ENCODE measurements at regions not wholly inside any gene's neighbourhood (a gene's known extent, or its start where the extent isn't known, plus 50 kb on each side); places are given as distances from the start of the nearest gene placed in this dataset.

DNA sequence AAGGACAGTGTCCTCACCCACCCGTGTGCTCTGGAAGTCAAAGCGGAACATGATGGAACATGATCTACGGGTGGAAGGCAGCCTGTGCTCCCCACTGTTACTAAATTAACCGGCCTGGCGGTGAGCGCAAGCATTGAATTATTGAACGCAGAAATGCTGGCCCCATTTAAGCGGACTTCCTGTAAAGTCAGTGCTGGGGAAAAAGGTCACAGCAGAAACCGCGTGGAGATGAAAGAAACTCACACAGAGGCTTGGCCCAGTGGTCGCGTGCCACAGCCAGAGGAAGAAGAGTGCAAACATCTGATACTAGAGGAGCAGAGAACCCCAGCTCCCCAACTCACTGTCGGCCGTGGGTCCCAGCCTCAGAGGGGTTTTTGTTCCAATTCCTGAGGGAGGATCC, 321.2 kb downstream of the ADGRD1 start:
- Histone ChIP-seq H2AK5ac (ENCODE audit: low read depth, low read length) (no peak overlapping the region), H3K23ac (ENCODE audit: insufficient read length) (no peak overlapping the region), H3K27ac (ENCODE audit: low read depth, low read length) (no peak overlapping the region), H3K27me3 (replicated peaks in 1 of 4; ENCODE audit: control insufficient read depth in 3 of 4, extremely low read depth in 1 of 4, insufficient read depth in 3 of 4, low read length in 3 of 4) (no peaks in the 10 kb centered on the region), H3K56ac (replicated peaks; ENCODE audit: insufficient read length, low read depth, low read length) (no peak overlapping the region), H3K79me1 (ENCODE audit: low read depth, low read length) (no peaks in the 10 kb centered on the region), H3K18ac (ENCODE audit: extremely low read depth, low read length) (no peak overlapping the region; the same call in 1 of the 2 replicates), H4K8ac (ENCODE audit: extremely low read depth, insufficient read depth, low read length) (no peak overlapping the region), H3K23me2 (ENCODE audit: low read depth, low read length) (peaks cover 5% of the 10 kb centered on the region; the same call in 1 of the 2 replicates), H3K4me2 (ENCODE audit: insufficient read depth in 1 of 2, low read depth in 2 of 2, low read length in 2 of 2) (no peak overlapping the region), H2BK20ac (ENCODE audit: low read length) (no peak overlapping the region), H2BK15ac (ENCODE audit: low read length) (no peak overlapping the region), H3K4ac (replicated peaks; ENCODE audit: insufficient read length, low read depth, low read length) (no peak overlapping the region), H3K4me3 (ENCODE audit: extremely low read depth in 1 of 4, insufficient read depth in 2 of 4, low read depth in 3 of 4, low read length in 4 of 4) (no peak overlapping the region), H3K4me1 (replicated peaks in 1 of 4; ENCODE audit: control insufficient read depth in 3 of 4, insufficient read depth in 4 of 4, low read length in 3 of 4) (peaks cover 0 to 3% (median 0%) of the 10 kb centered on the region in 4 experiments; a peak in 1 of 7 replicates), H2BK120ac (replicated peaks; ENCODE audit: low read depth, low read length) (no peak overlapping the region), H2BK12ac (ENCODE audit: low read depth, low read length) (no peak overlapping the region), H3K9ac (replicated peaks in 1 of 4; ENCODE audit: extremely low read depth in 1 of 4, low read depth in 3 of 4, low read length in 3 of 4) (no peak overlapping the region), H4K91ac (replicated peaks; ENCODE audit: insufficient read length, low read length) (no peak overlapping the region), H4K20me1 (replicated peaks in 1 of 2; ENCODE audit: control insufficient read depth in 1 of 2, insufficient read depth in 2 of 2, low read length in 2 of 2) (peaks cover 0 to 5% of the 10 kb centered on the region in 2 experiments), H3K9me3 (ENCODE audit: insufficient read depth in 2 of 2, low read depth in 1 of 2, low read length in 1 of 2) (no peaks in the 10 kb centered on the region), H2AFZ (ENCODE audit: low read length) (no peak overlapping the region), H4K5ac (ENCODE audit: insufficient read length, low read depth, low read length) (no peak overlapping the region), H3K36me3 (ENCODE audit: control insufficient read depth in 2 of 4, insufficient read depth in 4 of 4, low read length in 3 of 4) (no peaks in the 10 kb centered on the region; a peak in 1 of 8 replicates), H2BK5ac (ENCODE audit: low read depth, low read length) (no peak overlapping the region), H3K79me2 (ENCODE audit: control insufficient read depth in 1 of 2, insufficient read depth in 2 of 2, low read length in 2 of 2) (no peaks in the 10 kb centered on the region), H3K14ac (ENCODE audit: insufficient read length) (no peak overlapping the region)
- CTCF ChIA-PET (ENCODE audit: partially characterized antibody) = interaction anchor here (1.0 kb wide), 1 partner anchor 11 kb away, joined by 6 read pairs; no protein-coding TSS in a partner anchor
- 95% methylated on average over 14 of the region's 14 CpGs; no CpG with 5 or more reads in 1 of the 2 experiments for WGBS, 2 experiments (ENCODE audit: extremely low coverage in 1 of 2, insufficient coverage in 1 of 2, insufficient read length in 1 of 2, insufficient replicate concordance in 2 of 2, low coverage in 1 of 2, low lambda C conversion rate in 2 of 2, missing lambda C conversion rate in 1 of 2)
- POLR2A ChIA-PET (ENCODE audit: partially characterized antibody) = interaction anchor here (1.0 kb wide), 1 partner anchor 11 kb away, joined by 3 read pairs; no protein-coding TSS in a partner anchor
- FAIRE-seq (no peak), DNase-seq (ENCODE audit: low read depth in 1 of 2, low spot score in 2 of 2) (no peak)
- TF ChIP-seq ASH2L (IDR thresholded peaks at IDR 0.05; ENCODE audit: low read length) = no peak
- no peak for TF ChIP-seq TCF12 (IDR thresholded peaks at IDR 0.05; ENCODE audit: low read depth, low read length)
- no peak for TF ChIP-seq RNF2 (IDR thresholded peaks at IDR 0.05; ENCODE audit: borderline replicate concordance, low read depth, low read length, missing control alignments, poor library complexity, severe bottlenecking)
- TF ChIP-seq CREB1 (IDR thresholded peaks at IDR 0.05) = no peak
- TF ChIP-seq, protein P1, sequence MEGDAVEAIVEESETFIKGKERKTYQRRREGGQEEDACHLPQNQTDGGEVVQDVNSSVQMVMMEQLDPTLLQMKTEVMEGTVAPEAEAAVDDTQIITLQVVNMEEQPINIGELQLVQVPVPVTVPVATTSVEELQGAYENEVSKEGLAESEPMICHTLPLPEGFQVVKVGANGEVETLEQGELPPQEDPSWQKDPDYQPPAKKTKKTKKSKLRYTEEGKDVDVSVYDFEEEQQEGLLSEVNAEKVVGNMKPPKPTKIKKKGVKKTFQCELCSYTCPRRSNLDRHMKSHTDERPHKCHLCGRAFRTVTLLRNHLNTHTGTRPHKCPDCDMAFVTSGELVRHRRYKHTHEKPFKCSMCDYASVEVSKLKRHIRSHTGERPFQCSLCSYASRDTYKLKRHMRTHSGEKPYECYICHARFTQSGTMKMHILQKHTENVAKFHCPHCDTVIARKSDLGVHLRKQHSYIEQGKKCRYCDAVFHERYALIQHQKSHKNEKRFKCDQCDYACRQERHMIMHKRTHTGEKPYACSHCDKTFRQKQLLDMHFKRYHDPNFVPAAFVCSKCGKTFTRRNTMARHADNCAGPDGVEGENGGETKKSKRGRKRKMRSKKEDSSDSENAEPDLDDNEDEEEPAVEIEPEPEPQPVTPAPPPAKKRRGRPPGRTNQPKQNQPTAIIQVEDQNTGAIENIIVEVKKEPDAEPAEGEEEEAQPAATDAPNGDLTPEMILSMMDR (IDR thresholded peaks at IDR 0.05; ENCODE audit: control extremely low read depth in 1 of 3, insufficient read depth in 1 of 3, low read depth in 1 of 3, low read length in 3 of 3) = no peak
- TF ChIP-seq GABPA (IDR thresholded peaks at IDR 0.05; ENCODE audit: borderline replicate concordance, insufficient read depth, low read length) = no peak
- no peak for TF ChIP-seq CTBP2 (IDR thresholded peaks at IDR 0.05; ENCODE audit: borderline replicate concordance, insufficient read depth, insufficient read length, low read length)
- no peak for TF ChIP-seq POU5F1 (IDR thresholded peaks at IDR 0.05; ENCODE audit: low read depth, low read length)
- TF ChIP-seq EGR1 (IDR thresholded peaks at IDR 0.05; ENCODE audit: borderline replicate concordance, low read depth, low read length) = no peak
- TF ChIP-seq SRF (IDR thresholded peaks at IDR 0.05; ENCODE audit: low read depth, low read length) = no peak
- no peak for TF ChIP-seq RBBP5 (IDR thresholded peaks at IDR 0.05; ENCODE audit: borderline replicate concordance, low read depth, low read length)

All from H1 (cell line).